ENCODE measurements at regions not wholly inside any gene's neighbourhood (a gene's known extent, or its start where the extent isn't known, plus 50 kb on each side); places are given as distances from the start of the nearest gene placed in this dataset.
A peak's percentile ranks its signal among the peaks of the same experiment; 100 is the strongest.

DNA sequence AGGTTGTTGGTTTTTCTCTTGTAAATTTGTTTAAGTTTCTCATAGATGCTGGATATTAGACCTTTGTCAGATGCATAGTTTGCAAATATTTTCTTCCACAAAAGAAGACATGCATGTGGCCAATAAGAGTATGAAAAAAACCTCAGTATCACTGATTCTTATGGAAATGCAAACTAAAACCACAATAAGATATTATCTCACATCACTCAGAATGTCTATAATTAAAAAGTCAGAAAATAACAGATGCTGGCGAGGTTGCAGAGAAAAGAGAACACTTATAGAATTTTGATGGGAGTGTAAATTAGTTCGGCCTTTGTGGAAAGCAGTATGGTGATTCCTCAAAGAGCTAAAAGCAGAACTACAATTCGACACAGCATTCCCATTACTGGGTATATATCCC is 1355.6 kb downstream of the FAM133A start:
- DNase-seq, result no peak

DNA sequence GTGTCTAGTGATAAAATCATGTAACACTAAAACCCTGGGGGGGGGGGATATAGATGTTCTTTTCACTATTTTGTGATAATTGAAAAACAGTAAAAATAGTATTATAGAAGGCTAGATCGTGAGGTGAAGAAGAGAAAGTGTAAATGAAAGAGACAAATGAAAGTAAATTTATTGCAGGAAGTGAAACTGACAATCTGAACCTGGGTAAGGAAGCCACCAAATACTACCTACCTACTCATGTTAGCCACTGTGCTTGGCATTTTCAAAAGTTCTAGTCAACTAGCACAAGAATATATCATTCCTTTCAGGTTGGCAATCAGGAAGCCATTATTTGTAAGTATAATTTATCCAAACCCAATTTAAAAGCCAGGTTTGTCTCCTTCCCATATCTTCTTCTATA is 1366.1 kb downstream of the FAM133A start:
- DNase-seq, result no peak

DNA sequence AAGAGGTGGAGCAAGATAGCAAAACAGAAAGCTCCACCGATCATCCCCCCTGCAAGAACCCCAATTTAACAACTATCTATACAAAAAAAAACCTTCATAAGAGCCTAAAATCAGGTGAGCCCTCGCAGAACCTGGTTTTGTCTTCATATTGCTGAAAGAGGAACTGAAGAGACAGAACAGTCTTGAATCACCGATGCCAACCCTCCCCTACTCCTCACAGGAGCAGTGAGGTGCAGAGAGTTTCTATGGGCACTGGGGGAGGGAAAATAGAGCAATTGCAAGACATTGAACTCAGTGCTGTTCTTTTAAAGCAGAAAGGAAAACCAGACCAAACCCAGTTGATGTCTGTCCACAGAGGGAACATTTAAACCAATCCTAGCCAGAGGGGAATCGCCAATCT is 1370.3 kb downstream of the FAM133A start:
- DNase-seq, result no peak

DNA sequence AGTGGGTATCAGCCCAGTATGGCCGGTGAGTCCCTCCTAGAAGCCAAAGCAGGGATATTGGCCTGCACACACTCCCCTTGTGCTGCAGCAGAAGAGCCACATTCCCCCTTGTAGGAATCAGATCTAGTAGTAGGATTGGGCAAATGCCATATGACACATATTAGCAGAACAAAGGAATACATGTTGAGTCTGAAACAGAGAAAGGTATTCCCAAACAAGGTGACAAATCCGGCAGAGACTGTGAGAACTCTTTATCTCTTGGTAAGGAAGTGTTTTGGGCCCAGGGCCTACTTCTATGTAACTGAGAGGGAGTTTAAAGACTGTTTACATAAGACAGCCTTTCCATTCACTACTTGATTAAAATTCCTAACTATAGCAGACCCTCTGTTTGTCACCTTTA is 1382.0 kb downstream of the FAM133A start:
- no peak for DNase-seq

DNA sequence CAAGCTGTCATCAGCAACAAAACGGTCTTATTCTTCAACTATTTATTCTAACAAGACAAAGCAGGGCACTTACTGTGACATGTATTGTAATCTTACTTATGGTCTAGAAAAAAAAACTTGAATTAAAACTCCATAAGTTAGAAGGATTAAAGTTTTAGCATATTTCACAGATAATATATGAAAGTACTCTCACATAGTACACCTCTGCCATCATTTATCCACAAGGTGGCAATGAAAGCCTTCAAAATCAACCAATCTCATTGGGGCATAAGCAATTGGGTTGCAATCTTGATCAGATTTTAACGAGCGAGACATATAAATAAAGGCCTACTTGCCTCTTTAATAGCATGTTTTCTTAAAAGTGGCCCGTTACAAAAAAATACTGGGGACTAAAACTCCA is 1382.9 kb downstream of the FAM133A start:
- DNase-seq, result peak; percentile 32

DNA sequence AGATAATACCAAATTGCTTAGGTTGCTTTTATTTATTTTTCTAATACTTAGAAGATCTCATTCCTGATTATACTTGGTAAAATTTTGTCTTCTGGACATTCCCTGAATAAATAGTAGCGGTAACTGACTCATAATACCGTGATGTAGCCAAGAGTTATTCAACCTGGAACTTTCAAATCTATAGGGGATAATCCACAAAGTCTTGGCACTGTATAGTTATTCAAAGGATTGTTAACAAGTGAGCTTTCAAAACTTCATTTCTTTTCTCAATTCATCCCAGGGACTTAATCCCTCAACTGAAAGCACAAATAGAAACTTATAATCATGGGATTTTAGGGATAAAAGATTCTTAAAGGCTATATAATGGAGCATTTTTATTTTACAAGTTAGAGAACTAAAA is 1383.3 kb downstream of the FAM133A start:
- no peak for DNase-seq

DNA sequence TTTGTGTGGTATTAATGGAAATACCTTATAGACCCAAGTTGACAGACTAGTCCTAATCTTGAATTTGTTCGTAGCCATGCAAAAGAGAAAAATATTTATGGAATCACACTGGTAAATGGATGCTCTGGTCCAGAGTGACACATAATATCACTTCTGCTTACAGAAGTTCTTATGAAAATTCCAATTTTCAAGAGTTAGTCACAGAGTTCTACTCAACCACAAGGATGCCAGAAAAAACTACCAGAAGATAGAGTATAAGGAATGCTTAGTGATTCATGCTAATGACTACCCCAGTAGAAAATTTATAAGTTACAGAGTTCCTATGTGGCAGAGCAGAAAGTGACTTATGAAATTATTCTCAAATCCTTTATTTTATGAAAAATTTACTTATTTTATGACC is 1384.8 kb downstream of the FAM133A start:
- DNase-seq, result no peak

DNA sequence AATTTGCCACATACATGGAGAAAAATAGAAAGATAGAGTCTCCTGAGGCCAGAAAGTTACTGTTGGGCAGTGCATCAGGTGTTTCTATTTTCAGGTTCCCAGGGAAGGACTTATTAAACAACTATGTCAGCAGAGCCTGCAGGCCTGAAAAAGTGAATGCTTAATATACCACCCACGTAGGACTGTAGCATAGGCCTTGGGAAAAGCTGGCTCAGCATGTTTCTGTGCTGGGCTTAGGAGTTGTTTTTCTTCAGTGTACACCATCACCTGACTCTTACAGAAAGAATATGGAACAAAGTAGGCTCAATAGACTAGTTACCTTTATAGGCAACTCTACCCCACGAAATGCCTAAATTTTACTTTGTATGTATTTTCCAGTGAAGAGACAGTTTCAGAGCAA is 1385.9 kb downstream of the FAM133A start:
- no peak for DNase-seq

DNA sequence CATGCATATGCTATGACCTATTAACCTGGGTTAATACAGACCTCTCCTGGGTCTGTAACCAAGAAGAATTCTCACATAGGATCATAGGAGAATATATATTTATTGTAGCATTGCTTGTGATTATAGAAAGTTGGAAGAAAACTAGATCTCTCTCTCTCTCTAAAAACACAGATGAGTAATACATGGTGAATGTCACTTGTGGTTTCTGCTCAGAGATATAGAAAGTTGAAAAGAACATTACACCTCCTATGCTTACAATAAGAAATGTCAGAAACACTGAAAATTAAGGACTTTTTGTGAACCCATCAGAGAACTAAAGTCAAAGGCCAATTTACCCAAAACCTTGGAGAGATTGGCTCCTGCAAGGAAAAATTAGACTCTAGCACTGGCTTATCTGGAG is 1389.5 kb downstream of the FAM133A start:
- DNase-seq, result no peak

DNA sequence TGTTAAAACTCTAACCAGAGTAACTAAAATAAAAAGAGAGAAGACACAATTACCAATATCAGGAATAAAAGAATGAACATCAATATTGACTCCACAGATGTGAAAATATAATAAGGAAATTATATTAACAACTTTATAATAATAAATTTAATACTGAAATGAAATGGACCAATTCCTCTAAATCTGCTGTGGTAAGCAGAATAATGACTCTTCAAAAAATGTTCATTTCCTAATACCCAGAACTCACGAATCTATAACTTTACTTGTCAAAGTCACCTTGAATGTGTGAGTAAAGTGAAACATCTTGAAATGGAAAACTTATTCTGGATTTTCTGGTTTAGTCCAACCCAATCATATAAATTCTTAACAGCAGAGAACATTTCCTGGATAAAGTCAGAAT is 1391.1 kb downstream of the FAM133A start:
- no peak for DNase-seq

DNA sequence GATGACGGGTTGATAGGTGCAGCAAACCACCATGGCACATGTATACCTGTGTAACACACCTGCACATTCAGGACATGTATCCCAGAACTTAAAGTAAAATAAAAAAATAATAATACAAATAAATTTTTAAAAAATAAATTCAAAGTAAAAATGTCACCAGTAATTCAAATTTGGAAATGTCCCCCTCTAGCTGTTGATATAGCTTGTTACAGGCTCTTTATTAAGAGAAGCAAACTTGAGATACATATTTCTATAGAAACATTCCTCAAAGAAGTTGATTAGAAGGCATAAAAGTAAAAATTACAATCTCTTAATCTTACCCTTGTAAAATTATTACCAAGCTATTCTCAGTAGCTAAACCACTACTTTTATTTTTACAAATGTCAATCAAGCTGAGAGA is 1397.0 kb downstream of the FAM133A start:
- no peak for DNase-seq

DNA sequence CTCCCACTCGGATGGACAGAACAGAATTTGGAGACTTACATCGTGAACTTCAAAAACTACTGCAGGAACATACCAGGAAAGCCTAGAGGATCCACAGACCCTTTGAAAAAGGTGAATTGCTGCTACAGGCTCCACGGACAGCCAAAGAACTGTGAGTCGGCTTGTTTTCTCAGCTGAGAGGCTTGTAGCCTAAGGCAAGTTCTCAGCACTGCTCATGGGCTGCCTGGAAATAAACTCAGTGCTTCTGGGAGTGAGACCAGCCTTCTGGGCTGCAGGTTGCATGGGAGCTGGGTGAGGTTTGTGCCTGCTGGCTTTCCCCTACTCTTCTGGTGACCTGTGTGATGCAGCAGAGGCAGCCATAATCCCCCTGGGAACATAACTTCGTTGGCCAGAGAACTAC is 1397.6 kb downstream of the FAM133A start:
- DNase-seq, result peak; percentile 61

DNA sequence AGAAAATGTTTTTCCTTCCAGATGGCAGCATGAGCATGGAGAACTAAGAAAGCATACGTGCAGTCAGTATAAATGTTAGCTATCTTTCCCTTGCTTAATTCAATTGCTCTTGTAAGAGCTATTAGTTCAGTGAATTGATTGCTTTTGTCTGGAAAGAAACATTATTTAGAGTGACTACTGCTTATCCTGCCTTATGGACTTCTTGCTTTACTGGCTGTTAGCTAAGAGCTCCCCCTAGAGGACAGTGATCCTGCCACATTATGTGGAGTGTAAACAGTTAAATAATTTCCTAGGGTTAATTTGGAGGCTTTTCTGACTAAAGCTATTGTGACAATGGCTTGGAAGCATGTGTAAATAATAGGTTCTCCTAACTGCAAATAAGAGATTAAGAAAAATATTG is 1402.4 kb downstream of the FAM133A start:
- peak; percentile 49 for DNase-seq

DNA sequence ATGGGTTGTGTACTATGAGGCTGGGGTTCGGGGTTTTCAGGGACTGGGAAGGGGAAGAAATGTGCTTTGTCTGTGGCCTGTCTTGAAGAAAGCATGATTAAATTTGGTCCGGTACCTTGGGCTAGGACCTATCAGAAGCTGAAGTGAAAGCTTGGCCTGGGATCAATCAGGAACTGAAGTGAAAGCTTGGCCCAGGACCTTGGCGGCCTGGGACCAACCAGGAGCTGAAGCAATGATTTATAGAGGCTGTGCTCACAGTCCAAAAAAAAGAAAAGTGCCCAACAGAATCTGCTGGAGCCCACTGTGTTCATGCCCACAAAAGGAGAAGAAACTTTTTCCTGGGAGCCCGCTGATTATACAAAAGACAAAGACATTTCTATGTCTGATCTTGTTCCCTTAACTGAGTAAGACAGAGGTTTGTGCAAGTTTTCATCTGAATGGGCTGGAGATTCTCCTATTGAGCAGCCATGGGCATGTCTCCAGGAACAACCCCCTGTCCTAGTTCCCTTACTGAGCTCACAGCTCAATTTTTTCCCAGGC is 1427.9 kb downstream of the FAM133A start:
- no peak for DNase-seq

DNA sequence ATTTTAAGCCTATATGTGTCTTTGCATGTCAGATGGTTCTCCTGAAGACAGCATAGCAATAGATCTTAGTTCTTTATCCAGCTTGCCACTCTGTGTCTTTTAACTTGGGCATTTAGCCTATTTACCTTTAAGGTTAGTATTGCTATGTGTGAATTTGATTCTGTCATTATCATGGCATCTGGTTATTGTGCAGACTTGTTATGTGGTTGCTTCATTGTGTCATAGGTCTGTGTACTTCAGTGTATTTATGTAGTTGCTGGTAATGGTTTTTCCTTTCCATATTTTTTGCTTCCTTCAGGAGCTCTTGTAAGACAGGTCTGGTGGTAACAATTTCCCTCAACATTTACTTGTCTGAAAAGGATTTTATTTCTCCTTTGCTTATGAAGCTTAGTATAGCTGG is 1443.5 kb downstream of the FAM133A start:
- DNase-seq, result no peak

DNA sequence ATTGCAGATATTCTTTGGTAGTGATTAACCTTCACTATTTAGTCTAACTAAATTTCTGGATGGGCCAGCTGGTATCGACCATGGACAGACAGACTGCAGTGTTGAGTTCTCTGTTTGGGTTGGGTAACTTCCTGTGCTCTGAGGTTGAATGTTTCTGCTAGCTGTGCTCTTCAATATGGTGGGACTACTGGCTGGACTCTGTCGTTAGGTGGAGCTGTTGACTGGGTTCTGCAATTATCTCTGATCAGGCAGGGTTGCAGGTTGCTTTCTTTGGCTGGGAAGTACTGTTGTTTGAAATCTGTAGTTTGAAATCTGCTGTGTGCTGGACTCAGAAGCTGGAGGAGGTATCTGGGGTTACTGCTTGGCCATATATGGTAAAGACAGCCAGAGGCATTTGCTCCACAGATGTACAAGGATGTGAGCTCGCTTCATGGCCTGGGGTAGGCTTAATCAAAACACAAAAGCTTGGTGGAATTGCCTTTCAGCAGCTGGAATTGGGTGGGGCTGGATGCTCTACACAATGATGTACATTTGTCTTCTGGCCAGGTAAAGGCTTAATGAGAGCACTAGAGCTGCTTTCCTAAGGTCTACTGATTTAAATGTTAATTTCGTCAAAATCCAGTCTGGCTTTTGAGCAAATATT is 1472.0 kb downstream of the FAM133A start:
- no peak for DNase-seq

DNA sequence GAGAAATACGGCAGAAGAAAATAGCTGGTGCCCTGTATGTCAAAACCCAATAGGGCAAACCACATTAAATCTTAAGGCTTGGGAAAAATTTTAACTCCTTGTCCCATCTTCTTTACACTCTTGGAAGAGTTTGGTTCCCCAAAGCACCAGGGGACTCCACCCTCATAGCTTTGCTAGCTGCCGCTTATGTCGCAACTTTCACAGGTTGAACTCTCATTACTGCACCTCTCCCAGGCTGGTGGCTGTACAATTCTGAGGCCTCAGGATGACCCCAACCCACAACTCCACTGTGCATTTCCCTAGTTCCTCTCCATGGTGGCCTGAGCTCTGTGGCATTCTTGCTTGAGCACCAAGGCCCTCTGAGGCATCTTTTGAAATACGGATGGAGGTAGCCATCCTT is 1478.8 kb downstream of the FAM133A start:
- DNase-seq, result no peak

DNA sequence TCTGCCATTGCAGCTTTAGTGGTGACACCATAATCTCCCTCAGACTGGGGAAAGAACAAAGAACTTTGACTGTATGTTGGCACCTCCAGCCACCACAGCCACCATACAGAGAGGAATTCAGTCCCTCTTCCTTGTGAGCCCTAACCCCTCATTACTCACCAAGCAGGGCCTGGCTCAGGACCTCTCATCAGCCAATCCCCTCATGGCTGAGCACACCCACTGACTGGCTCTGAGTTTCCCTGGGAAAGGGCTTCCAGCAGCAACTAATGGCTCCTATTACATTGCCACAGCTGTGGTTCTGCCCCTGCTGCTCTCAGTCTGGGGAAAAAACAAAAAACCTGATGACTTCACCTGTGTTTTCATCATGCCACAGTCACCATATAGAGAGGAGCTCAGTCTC is 1482.6 kb downstream of the FAM133A start:
- no peak for DNase-seq
